ENCODE measurements at regions not wholly inside any gene's neighbourhood (a gene's known extent, or its start where the extent isn't known, plus 50 kb on each side); places are given as distances from the start of the nearest gene placed in this dataset.
"Not testable (repeated sequence)": the region's sequence is repeated elsewhere in the genome, so short reads cannot be mapped to it uniquely, and the experiment has no call there.

DNA sequence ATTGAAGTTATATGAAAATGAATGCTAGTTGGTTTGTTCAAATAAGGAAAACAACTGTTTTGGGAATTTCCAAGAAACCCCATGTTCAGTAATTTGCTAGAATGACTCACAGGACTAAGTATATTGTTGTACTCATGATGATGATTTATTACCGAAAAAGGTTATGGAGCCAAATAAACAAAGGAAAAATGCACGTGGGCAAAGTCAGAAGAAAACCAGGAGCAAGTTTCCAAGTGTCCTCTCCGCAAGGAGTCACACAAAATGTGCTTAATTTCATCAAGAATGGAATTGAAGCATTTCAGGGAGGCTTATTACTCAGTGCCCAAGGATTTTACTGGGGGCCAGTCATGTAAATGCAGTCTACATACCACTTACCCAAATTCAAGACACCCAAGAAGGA, 1652.4 kb upstream of the TMEFF2 start:
- Histone ChIP-seq H3K4me1 (ENCODE audit: insufficient read depth, poor library complexity, severe bottlenecking) (peaks cover 20% of the 10 kb centered on the region), H3K36me3 (ENCODE audit: low read depth) (no peaks in the 10 kb centered on the region; the same call in 1 of the 2 replicates), H3K27me3 (ENCODE audit: insufficient read depth, poor library complexity, severe bottlenecking) (no peaks in the 10 kb centered on the region), H3K27ac (ENCODE audit: poor library complexity, severe bottlenecking) (peak overlapping the region; percentile 42), H3K4me3 (ENCODE audit: severe bottlenecking) (no peak overlapping the region), H3K9me3 (ENCODE audit: severe bottlenecking) (no peaks in the 10 kb centered on the region)
- peak; percentile 53; the same call in 2 of the 3 replicates for ATAC-seq (ENCODE audit: low read depth)
- DNase-seq (ENCODE audit: low spot score), result no peak
- TF ChIP-seq, protein P1, sequence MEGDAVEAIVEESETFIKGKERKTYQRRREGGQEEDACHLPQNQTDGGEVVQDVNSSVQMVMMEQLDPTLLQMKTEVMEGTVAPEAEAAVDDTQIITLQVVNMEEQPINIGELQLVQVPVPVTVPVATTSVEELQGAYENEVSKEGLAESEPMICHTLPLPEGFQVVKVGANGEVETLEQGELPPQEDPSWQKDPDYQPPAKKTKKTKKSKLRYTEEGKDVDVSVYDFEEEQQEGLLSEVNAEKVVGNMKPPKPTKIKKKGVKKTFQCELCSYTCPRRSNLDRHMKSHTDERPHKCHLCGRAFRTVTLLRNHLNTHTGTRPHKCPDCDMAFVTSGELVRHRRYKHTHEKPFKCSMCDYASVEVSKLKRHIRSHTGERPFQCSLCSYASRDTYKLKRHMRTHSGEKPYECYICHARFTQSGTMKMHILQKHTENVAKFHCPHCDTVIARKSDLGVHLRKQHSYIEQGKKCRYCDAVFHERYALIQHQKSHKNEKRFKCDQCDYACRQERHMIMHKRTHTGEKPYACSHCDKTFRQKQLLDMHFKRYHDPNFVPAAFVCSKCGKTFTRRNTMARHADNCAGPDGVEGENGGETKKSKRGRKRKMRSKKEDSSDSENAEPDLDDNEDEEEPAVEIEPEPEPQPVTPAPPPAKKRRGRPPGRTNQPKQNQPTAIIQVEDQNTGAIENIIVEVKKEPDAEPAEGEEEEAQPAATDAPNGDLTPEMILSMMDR (IDR thresholded peaks at IDR 0.05; ENCODE audit: poor library complexity, severe bottlenecking), result no peak

DNA sequence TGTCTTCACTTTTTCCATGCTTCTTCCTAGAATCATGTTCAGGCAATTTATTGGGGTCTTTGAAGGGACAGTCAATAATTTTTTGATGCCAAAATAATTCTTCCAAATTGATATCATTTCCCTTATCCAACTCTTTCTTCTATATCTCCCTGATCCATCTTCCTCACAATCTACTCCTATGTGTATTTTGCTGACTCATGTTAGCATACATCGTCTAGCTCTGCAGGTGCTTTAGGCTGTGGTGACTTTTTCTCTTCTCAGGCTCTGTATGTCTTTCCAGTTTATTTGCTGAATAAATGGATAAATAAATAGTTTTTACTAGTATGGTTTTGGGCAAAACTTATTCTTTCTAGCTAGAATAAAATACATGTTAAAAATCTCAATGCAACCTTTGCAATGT, 1650.9 kb upstream of the TMEFF2 start:
- Histone ChIP-seq H3K4me1 (ENCODE audit: insufficient read depth, poor library complexity, severe bottlenecking) (peaks cover 29% of the 10 kb centered on the region), H3K36me3 (ENCODE audit: low read depth) (no peaks in the 10 kb centered on the region), H3K9me3 (ENCODE audit: severe bottlenecking) (no peaks in the 10 kb centered on the region), H3K27ac (ENCODE audit: poor library complexity, severe bottlenecking) (no peak overlapping the region), H3K4me3 (ENCODE audit: severe bottlenecking) (no peak overlapping the region), H3K27me3 (ENCODE audit: insufficient read depth, poor library complexity, severe bottlenecking) (no peaks in the 10 kb centered on the region)
- TF ChIP-seq, protein P1 (IDR thresholded peaks at IDR 0.05; ENCODE audit: poor library complexity, severe bottlenecking), result no peak
- ATAC-seq (ENCODE audit: low read depth) (no peak), DNase-seq (ENCODE audit: low spot score) (no peak)

DNA sequence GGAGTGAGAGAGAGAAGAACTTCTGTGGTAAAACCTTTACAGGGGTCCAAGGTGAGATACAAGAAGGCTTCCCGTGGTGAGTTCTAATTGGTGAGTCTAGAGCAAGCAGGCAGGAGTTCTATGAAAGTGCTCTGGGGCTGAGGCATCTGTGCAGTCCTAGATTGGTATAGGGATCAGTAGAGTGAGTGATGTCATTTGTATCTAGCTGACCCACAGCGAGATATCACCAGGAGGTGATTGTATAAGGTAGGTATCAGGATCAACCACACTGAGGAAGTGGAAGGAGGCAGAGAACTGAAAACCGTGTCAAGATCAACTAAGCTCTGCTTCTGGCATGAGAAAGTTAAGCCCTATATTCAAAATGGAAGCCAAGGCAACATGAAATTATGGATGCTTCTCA, 1648.9 kb upstream of the TMEFF2 start:
- no peaks in the 10 kb centered on the region for H3K36me3 ChIP-seq (ENCODE audit: low read depth)
- H3K4me3 ChIP-seq (ENCODE audit: severe bottlenecking), result no peak overlapping the region
- no peaks in the 10 kb centered on the region for H3K9me3 ChIP-seq (ENCODE audit: severe bottlenecking)
- H3K27me3 ChIP-seq (ENCODE audit: insufficient read depth, poor library complexity, severe bottlenecking), result no peaks in the 10 kb centered on the region
- H3K4me1 ChIP-seq (ENCODE audit: insufficient read depth, poor library complexity, severe bottlenecking), result peaks cover 29% of the 10 kb centered on the region
- DNase-seq (ENCODE audit: low spot score) (no peak), ATAC-seq (ENCODE audit: low read depth) (no peak)
- TF ChIP-seq, protein P1 (IDR thresholded peaks at IDR 0.05; ENCODE audit: poor library complexity, severe bottlenecking), result no peak
- no peak overlapping the region for H3K27ac ChIP-seq (ENCODE audit: poor library complexity, severe bottlenecking)

DNA sequence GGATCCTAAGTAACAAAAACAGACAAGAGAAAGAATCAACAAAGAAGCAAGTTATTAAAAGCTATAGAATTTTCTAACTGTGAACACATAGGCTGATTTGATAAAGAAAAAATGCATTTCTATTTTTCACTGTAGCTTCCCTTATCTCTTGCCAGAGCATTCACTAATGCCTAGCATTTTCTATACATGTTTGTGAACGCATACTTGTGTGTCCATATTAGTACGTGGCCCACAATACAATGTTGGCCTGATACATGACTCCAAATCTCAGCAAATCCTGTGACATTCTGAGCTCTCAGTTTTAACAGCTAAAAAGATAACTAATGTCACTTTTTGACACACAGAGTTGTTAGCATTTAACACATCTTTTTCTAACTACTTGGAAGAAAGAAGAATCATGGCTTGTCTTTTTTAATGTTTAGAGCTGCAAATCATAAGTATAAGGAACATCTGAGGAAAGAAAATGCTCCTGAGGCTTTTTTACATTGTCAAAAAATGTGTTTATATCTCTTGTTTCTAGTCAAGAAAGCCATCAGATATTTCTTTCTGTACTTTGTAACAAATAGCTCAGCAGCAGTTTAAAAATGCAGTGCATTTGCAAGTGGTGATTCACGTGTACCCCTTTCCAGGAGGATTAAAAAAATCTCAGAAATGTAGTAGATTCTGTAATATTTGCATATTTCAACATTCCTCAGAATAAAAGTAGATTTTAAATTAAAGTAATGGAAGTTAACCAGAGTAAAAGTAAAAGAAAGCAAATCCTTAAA, 1646.8 kb upstream of the TMEFF2 start:
- no peak for DNase-seq (ENCODE audit: low spot score)
- Histone ChIP-seq H3K27ac (ENCODE audit: poor library complexity, severe bottlenecking) (peak overlapping the region; percentile 55), H3K9me3 (ENCODE audit: severe bottlenecking) (no peaks in the 10 kb centered on the region), H3K4me1 (ENCODE audit: insufficient read depth, poor library complexity, severe bottlenecking) (peaks cover 32% of the 10 kb centered on the region), H3K4me3 (ENCODE audit: severe bottlenecking) (no peak overlapping the region), H3K36me3 (ENCODE audit: low read depth) (no peaks in the 10 kb centered on the region), H3K27me3 (ENCODE audit: insufficient read depth, poor library complexity, severe bottlenecking) (no peaks in the 10 kb centered on the region)
- TF ChIP-seq, protein P1 (IDR thresholded peaks at IDR 0.05; ENCODE audit: poor library complexity, severe bottlenecking), result no peak
- ATAC-seq (ENCODE audit: low read depth), result peak; percentile 55; the same call in 1 of the 3 replicates

DNA sequence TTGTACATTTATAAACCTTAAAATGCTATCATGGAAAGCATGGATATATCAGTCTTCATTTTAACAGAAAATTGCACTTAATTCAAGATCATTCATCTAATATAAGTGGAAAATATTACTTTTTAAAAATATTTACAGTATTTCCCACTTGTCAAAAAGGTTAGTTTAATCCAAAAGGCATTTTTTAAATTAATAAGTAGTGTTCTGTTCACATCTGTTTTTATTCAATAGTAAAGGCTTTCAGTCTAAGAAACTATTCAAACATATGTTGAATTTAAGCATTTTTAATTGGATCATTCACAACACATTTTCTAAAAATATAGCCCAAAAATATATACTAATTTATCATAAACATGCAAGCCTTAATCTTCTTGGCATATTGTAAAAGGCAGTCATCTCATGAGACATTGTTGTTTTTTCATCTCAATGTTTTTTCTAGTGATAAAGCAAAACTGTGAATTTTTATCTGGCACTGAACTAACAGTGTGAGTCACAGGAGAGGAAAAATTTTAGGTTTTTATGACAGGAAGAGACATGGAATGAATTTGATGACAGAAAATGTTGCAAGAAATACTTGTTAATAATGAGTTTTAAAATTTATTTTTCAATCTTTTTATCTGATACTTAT, 1642.5 kb upstream of the TMEFF2 start:
- Histone ChIP-seq H3K4me1 (ENCODE audit: insufficient read depth, poor library complexity, severe bottlenecking) (peaks cover 22% of the 10 kb centered on the region), H3K27me3 (ENCODE audit: insufficient read depth, poor library complexity, severe bottlenecking) (no peaks in the 10 kb centered on the region), H3K27ac (ENCODE audit: poor library complexity, severe bottlenecking) (peak overlapping the region; percentile 80), H3K4me3 (ENCODE audit: severe bottlenecking) (no peak overlapping the region), H3K9me3 (ENCODE audit: severe bottlenecking) (peaks cover 2% of the 10 kb centered on the region), H3K36me3 (ENCODE audit: low read depth) (no peaks in the 10 kb centered on the region)
- no peak for DNase-seq (ENCODE audit: low spot score)
- peak; percentile 62; the same call in 2 of the 3 replicates for ATAC-seq (ENCODE audit: low read depth)
- TF ChIP-seq, protein P1 (IDR thresholded peaks at IDR 0.05; ENCODE audit: poor library complexity, severe bottlenecking), result no peak

DNA sequence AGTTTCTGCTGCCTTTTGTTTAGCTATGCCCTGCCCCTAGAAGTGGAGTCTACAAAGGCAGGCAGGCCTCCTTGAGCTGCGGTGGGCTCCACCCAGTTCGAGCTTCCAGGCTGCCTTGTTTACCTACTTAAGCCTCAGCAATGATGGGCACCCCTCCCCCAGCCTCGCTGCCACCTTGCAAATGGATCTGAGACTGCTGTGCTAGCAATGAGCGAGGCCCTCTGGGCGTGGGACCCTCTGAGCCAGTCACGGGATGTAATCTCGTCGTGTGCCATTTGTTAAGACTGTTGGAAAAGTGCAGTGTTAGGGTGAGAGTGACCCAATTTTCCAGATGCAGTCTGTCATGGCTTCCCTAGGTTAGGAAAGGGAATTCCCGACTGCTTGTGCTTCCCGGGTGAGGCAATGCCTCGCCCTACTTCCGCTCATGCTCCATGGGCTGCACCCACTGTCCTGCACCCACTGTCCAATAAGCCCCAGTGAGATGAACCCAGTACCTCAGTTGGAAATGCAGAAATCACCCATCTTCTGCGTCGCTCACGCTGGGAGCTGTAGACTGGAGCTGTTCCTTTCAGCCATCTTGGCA, 1641.8 kb upstream of the TMEFF2 start:
- Histone ChIP-seq H3K4me1 (ENCODE audit: insufficient read depth, poor library complexity, severe bottlenecking) (peaks cover 15% of the 10 kb centered on the region), H3K27ac (ENCODE audit: poor library complexity, severe bottlenecking) (peak overlapping the region; percentile 80)
- ATAC-seq (ENCODE audit: low read depth); H3K4me3 ChIP-seq (ENCODE audit: severe bottlenecking); DNase-seq (ENCODE audit: low spot score); H3K36me3 ChIP-seq (ENCODE audit: low read depth); H3K9me3 ChIP-seq (ENCODE audit: severe bottlenecking); H3K27me3 ChIP-seq (ENCODE audit: insufficient read depth, poor library complexity, severe bottlenecking): not testable (repeated sequence)
